HG02763 (cell line): ENCODE measurements at regions not wholly inside any gene's neighbourhood (a gene's known extent, or its start where the extent isn't known, plus 50 kb on each side); places are given as distances from the start of the nearest gene placed in this dataset.
"Not testable (repeated sequence)": the region's sequence is repeated elsewhere in the genome, so short reads cannot be mapped to it uniquely, and the experiment has no call there.

Experiments used
- ATAC-seq: cut with Tn5 transposase; IDR thresholded peaks from one replicate; pipeline ENCODE4 v1.9.1; 2021; ENCODE audit warnings: mild to moderate bottlenecking, moderate library complexity; ENCODE audit not compliant: unreplicated experiment

- ATAC-seq: no peak
Measured at GRCh38 chr4:154035341-154035740, 246.5 kb upstream of the SFRP2 start.

- no peak for ATAC-seq
Measured at GRCh38 chr4:154033921-154034320, 245.0 kb upstream of the SFRP2 start.

- ATAC-seq: no peak
Measured at GRCh38 chr4:154032914-154033313, 244.0 kb upstream of the SFRP2 start.

- no peak for ATAC-seq
Measured at GRCh38 chr4:154030746-154031145, 241.9 kb upstream of the SFRP2 start.

- ATAC-seq: no peak
Measured at GRCh38 chr4:154030152-154030551, 241.3 kb upstream of the SFRP2 start.

GRCh38 chr4:154029171-154029570, 240.3 kb upstream of the SFRP2 start:
- ATAC-seq: no peak

GRCh38 chr4:154025110-154025509, 236.2 kb upstream of the SFRP2 start:
- no peak for ATAC-seq

- no peak for ATAC-seq
Measured at GRCh38 chr4:154024097-154024694, 235.3 kb upstream of the SFRP2 start.

GRCh38 chr4:154023671-154024070, 234.8 kb upstream of the SFRP2 start:
- not testable (repeated sequence) for ATAC-seq

GRCh38 chr4:154019811-154020210, 230.9 kb upstream of the SFRP2 start:
- ATAC-seq: no peak

GRCh38 chr4:154018659-154019058, 229.8 kb upstream of the SFRP2 start:
- no peak for ATAC-seq

- ATAC-seq: no peak
Measured at GRCh38 chr4:154015578-154015977, 226.7 kb upstream of the SFRP2 start.

- ATAC-seq: no peak
Measured at GRCh38 chr4:154014407-154015321, 225.8 kb upstream of the SFRP2 start.

GRCh38 chr4:154013576-154013975, 224.7 kb upstream of the SFRP2 start:
- ATAC-seq: no peak

- ATAC-seq: no peak
Measured at GRCh38 chr4:154010371-154010770, 221.5 kb upstream of the SFRP2 start.

GRCh38 chr4:154009788-154010187, 220.9 kb upstream of the SFRP2 start:
- no peak for ATAC-seq

GRCh38 chr4:154009191-154009590, 220.3 kb upstream of the SFRP2 start:
- ATAC-seq: no peak

GRCh38 chr4:154005171-154005520, 216.3 kb upstream of the SFRP2 start:
- no peak for ATAC-seq

- ATAC-seq: no peak
Measured at GRCh38 chr4:154004507-154005170, 215.8 kb upstream of the SFRP2 start.

- no peak for ATAC-seq
Measured at GRCh38 chr4:154004016-154004415, 215.1 kb upstream of the SFRP2 start.

GRCh38 chr4:154003378-154003777, 214.5 kb upstream of the SFRP2 start:
- no peak for ATAC-seq

GRCh38 chr4:154001193-154001592, 212.3 kb upstream of the SFRP2 start:
- no peak for ATAC-seq
